ENCODE measurements at regions not wholly inside any gene's neighbourhood (a gene's known extent, or its start where the extent isn't known, plus 50 kb on each side); places are given as distances from the start of the nearest gene placed in this dataset.

GRCh38 chr10:64952042-64952441, 1430.8 kb downstream of the REEP3 start:
- H3K9me3 Mint-ChIP-seq (ENCODE audit: low read depth, unreplicated experiment): peaks cover 12% of the 10 kb centered on the region
- no peaks in the 10 kb centered on the region for H3K4me1 Mint-ChIP-seq (ENCODE audit: low read depth, unreplicated experiment)
- H3K36me3 Mint-ChIP-seq (ENCODE audit: insufficient read depth, unreplicated experiment): no peaks in the 10 kb centered on the region

GRCh38 chr10:64956441-64956840, 1435.2 kb downstream of the REEP3 start:
- Mint-ChIP-seq H3K9me3 (ENCODE audit: low read depth, unreplicated experiment) (peaks cover 6% of the 10 kb centered on the region), H3K27ac (ENCODE audit: unreplicated experiment) (no peak overlapping the region), H3K36me3 (ENCODE audit: insufficient read depth, unreplicated experiment) (no peaks in the 10 kb centered on the region), H3K27me3 (ENCODE audit: unreplicated experiment) (no peaks in the 10 kb centered on the region), H3K4me3 (ENCODE audit: low read depth, unreplicated experiment) (no peak overlapping the region), H3K4me1 (ENCODE audit: low read depth, unreplicated experiment) (no peaks in the 10 kb centered on the region)
- no TSS peak for BruUV-seq (replicated peaks)
- TF ChIP-seq CTCF (IDR thresholded peaks at IDR 0.05; ENCODE audit: unreplicated experiment): no peak
- DNase-seq: no peak
- intact Hi-C loops (cut with micrococcal nuclease; ENCODE audit: unreplicated experiment): no loop called here
- CTCF ChIA-PET: no interaction called here

More at GRCh38 chr10:64952042-64952441, 1430.8 kb downstream of the REEP3 start:
- intact Hi-C loops (cut with micrococcal nuclease; ENCODE audit: unreplicated experiment): no loop called here
- no TSS peak for BruUV-seq (replicated peaks)
- H3K4me3 Mint-ChIP-seq (ENCODE audit: low read depth, unreplicated experiment): no peak overlapping the region
- no peak for TF ChIP-seq CTCF (IDR thresholded peaks at IDR 0.05; ENCODE audit: unreplicated experiment)
- no peak overlapping the region for H3K27ac Mint-ChIP-seq (ENCODE audit: unreplicated experiment)
- no peak for DNase-seq
- CTCF ChIA-PET: no interaction called here
- no peaks in the 10 kb centered on the region for H3K27me3 Mint-ChIP-seq (ENCODE audit: unreplicated experiment)

- no peaks in the 10 kb centered on the region for H3K27me3 Mint-ChIP-seq (ENCODE audit: unreplicated experiment)
- no TSS peak for BruUV-seq (replicated peaks)
- no peak for DNase-seq
- H3K27ac Mint-ChIP-seq (ENCODE audit: unreplicated experiment): no peak overlapping the region
- no peak for TF ChIP-seq CTCF (IDR thresholded peaks at IDR 0.05; ENCODE audit: unreplicated experiment)
- no peaks in the 10 kb centered on the region for H3K4me1 Mint-ChIP-seq (ENCODE audit: low read depth, unreplicated experiment)
- intact Hi-C loops (cut with micrococcal nuclease; ENCODE audit: unreplicated experiment): no loop called here
- H3K36me3 Mint-ChIP-seq (ENCODE audit: insufficient read depth, unreplicated experiment): no peaks in the 10 kb centered on the region
- no peak overlapping the region for H3K4me3 Mint-ChIP-seq (ENCODE audit: low read depth, unreplicated experiment)
- H3K9me3 Mint-ChIP-seq (ENCODE audit: low read depth, unreplicated experiment): peaks cover 6% of the 10 kb centered on the region
- CTCF ChIA-PET: no interaction called here
Measured at GRCh38 chr10:64959116-64959515, 1437.9 kb downstream of the REEP3 start.

GRCh38 chr10:64959883-64960282, 1438.7 kb downstream of the REEP3 start:
- BruUV-seq (replicated peaks): no TSS peak
- TF ChIP-seq CTCF (IDR thresholded peaks at IDR 0.05; ENCODE audit: unreplicated experiment): no peak
- H3K27ac Mint-ChIP-seq (ENCODE audit: unreplicated experiment): no peak overlapping the region
- DNase-seq: no peak
- H3K36me3 Mint-ChIP-seq (ENCODE audit: insufficient read depth, unreplicated experiment): no peaks in the 10 kb centered on the region
- H3K27me3 Mint-ChIP-seq (ENCODE audit: unreplicated experiment): no peaks in the 10 kb centered on the region
- no peaks in the 10 kb centered on the region for H3K4me1 Mint-ChIP-seq (ENCODE audit: low read depth, unreplicated experiment)
- intact Hi-C loops (cut with micrococcal nuclease; ENCODE audit: unreplicated experiment): no loop called here
- CTCF ChIA-PET: no interaction called here
- no peak overlapping the region for H3K4me3 Mint-ChIP-seq (ENCODE audit: low read depth, unreplicated experiment)
- H3K9me3 Mint-ChIP-seq (ENCODE audit: low read depth, unreplicated experiment): peaks cover 6% of the 10 kb centered on the region
